Stimulated activated CD4-positive, alpha-beta T cell treated with anti-CD3 and anti-CD28 coated beads, Interleukin-15, amount 100 ng/mL, for 48 hours (primary cell): ENCODE measurements at regions not wholly inside any gene's neighbourhood (a gene's known extent, or its start where the extent isn't known, plus 50 kb on each side); places are given as distances from the start of the nearest gene placed in this dataset.

Experiments used
- DNase-seq, 2 donors: peaks; one replicate each; pipeline ENCODE4 v3.0.0-alpha.2; 2020; ENCODE audit warnings: low read depth in 2 of 2

DNA sequence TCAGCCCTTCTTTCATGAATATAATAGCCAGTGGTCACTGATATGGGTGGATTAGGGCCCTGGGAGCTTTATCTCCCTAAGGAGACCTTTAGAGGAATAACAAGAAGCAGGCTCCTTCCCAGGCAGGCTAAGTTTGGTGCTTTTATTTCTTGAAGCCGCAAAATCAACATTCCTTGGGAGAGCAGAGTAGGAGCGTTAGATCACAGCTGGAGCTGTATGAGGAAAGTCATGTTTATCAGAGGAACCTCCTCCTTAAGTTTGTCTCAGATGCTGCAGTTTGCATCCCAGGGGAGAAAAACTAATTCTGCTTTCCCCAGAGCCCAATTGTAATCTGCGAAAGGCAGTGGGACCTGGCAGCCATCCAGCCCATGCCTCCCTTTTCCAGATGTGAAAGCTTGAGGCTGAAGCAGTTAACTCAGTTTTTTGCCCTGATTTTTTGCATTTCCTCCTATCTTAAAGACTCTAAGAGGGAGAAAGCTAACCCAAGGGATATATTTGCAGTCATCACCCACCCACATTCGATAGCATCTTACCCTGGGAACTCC, 186.0 kb upstream of the FRMPD4 start:
- DNase-seq = no peak

DNA sequence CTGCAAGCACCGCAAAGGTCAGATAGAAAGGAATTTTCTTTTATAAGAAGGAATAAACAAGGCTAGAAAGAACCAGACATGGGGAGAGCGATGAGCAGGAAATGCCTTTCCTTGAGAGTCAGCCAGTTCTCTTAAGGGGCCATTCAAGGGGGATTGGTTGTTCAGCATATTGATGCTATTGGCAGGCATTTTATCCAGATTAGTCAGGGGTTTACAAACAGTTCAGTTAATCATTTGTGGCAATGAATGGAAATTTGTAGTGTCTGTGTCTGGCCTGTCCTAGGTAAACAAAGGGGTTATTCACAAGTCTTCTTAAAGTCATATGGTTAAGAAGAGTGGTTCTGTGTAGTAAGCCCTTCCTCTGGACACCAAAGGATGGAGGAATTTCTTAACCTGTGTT, 184.7 kb upstream of the FRMPD4 start:
- no peak for DNase-seq

DNA sequence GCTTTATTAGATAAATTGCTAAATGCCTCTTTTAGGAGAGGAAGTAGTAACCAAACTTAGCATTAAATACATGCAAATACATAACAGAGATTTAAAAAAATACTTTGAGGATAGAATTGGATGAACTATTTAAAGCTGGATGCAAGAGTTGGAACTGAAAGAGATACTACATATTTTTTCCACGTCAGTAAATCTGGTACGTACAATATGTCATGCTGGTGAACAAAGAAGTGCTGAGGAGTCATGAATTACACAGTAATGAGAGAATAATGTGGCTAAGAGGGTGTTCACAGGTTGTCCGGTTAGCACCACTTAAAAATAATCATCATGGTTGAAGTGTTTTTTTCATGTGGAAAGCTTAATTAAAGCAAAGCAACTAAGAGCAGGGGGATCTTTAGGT, 184.1 kb upstream of the FRMPD4 start:
- DNase-seq = no peak

DNA sequence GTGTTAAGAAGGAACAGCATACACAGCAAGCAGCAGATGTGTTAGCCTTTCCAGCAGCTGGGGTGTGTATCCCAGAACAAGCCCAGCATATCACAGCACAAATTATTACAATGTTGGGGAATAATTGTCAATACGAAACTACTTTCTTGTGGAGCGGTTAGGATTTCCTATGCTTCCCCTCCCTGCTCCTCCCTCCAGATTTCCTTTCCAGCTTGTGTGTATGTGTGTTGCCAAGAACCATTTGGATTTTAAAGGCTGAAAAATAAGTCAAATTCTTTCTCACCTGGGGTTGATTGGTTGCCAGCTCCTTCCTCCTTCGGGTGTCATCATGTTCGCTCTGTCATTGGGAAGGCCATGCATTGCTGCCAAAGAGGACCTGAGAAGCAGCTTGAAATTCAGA, 178.2 kb upstream of the FRMPD4 start:
- no peak for DNase-seq

DNA sequence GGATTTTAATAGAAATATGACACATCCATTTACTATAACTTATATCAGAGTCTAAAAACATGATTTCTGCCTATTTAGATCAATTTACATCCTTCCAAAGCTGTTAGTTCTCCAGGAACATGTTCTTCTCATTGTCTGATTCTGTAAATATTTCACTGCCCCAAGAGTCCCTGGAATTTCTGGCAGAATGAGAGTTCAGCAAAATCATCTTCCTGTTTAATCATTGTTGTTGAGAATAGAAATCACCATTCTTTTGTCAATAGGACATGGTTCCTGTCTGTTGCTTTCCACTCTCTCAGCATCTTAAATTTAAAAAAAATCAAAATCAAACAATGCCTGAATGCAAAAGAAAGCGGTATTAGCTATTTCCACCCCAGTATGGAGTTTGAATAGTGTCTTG, 172.8 kb upstream of the FRMPD4 start:
- no peak for DNase-seq

DNA sequence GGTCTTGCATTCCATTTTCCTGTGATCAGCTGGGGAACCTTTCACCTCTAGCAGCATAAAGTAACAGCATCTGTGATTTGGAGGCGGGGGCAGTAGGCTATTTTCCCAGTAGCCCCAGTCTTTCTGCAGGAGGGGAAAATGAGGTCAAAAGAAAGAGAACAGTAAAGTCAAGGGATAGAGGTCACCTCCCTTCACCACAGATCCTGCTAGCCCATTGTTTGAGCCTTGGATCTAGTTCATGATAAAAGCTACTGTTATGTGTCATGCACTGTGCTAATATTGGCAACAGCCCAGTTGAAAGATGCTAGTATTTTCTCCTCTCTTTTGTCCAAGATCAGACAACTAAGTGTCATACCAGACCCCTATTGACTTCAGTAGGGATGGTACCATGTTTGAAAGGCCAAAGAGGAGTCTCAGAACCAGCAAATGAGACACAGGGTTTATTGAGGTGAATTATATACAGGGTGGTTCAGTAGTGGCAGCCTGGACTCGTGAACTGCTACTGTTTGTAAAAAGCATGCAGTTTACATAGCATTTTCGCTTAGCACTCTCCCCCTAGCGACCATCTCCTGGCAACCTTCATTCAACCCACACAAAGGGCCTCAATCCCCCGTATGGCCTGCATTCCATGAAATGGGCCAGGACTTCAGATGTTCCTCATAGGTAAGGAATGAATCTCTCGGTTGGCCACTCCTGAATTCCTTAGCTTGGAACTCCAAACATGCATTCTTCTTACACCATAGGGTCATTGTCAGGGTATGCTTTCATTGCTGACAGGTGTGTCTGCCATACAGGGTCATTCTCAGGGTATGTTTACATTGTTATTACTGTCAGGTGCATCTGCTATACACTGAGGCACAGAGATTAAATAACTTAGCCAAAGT, 170.0 kb upstream of the FRMPD4 start:
- DNase-seq = no peak

DNA sequence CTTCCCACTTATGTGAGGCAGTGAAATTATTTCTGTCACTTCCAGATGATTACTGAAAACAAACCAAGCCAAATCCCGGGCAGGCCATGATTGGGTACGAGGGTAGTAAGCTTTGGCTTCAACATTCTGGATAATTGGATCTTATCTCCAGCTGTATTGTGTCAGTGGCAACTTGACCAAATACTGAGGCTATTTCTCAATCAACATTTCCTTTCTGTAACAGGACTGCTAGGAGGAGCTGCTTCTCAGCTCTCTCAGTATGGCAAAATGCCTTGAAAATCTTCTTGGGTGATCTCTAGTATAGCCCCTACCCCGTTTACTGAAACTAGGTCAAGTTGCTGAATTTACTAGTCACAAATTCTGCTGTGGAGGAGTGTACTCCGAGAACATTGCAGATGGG, 169.3 kb upstream of the FRMPD4 start:
- no peak for DNase-seq

DNA sequence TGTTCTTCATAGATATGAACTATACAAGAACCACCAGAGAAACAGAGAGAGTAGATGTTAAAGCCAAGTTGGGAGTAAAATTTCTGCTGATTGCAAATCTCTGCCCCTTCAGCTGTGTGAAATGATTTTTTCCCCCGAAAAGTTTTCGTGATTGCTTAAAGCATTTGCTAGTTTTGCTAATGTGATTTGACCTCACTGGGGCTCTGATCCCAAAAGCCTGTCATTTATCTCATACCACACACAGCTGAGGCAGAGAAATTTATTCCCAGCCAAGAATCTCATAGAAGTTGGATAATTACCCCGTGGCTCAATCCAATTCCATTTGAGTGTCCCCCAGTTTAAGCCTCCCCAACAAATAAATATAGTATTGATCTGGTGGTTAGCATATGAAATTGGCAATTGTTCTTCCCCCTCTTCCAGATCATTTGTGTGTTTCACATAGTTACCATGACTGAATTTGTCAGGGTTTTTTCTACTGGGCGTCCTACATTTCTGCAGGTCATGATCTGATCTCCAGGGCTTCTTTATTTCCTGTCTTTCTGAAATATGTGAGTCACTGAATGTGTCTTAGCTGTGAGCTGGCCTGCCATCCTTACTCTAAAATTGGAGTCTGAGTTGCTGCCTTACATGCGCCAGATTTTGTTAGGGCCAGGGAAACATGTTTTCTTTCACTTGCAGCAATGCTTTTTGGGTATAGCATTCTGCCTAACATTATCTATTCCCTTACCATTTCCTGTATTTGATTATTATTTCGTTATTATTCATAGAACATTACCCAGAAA, 167.5 kb upstream of the FRMPD4 start:
- DNase-seq = no peak

DNA sequence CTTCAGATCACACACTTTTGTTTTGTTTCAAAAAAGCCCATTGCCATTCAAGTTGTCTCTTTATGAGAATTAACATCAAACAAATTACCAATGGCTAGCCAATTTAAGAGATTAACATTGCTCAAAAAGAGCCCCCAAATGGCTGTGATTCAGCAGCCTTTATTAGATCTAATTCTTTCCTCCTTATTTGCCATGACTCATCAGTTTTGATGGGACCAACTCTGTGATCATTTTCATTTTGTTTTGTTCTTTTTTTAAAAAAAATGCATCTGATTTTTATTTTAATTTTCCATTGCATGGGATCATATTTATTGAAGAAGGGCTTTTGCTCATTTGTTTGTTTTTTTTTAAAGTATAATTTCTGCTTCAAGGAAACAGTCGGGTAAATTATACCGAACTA, 161.6 kb upstream of the FRMPD4 start:
- no peak for DNase-seq

DNA sequence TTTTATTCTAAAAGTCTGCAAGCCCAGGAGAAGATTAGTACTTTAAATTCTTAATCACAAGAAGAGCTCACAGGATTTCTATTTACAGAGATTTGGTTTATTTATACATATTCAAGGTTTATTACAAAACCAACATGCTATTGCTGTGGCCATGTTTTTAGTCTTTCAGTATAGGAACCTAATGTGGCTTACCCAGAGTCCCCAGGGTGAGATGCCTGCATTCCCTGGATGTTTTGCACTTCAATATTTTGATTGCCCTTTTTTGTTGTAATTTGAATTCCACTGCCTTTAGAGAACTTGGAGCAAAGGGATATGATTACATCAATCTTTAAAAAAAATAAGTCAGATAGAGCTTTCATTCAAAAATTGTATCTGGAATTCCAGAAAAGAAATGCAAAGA, 146.0 kb upstream of the FRMPD4 start:
- DNase-seq = no peak

DNA sequence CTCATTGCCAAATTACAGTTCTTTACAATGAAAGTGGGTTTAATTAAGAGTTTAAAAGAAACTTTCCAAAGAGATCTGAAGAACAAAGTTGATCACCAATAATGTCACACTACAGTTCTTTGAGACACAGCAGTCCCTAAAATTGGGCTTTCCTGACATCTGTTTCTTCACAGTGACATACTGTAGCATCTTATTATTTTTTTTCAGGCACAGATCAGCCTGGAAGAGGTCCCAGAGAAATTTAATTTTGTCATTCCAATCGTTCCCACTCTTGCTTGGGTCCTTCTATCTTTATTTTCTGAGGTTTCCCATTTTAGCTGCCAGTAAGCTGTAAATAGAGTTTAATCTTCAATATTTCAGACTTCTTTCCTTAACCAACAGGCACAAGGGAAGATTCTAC, 143.1 kb upstream of the FRMPD4 start:
- DNase-seq = no peak

DNA sequence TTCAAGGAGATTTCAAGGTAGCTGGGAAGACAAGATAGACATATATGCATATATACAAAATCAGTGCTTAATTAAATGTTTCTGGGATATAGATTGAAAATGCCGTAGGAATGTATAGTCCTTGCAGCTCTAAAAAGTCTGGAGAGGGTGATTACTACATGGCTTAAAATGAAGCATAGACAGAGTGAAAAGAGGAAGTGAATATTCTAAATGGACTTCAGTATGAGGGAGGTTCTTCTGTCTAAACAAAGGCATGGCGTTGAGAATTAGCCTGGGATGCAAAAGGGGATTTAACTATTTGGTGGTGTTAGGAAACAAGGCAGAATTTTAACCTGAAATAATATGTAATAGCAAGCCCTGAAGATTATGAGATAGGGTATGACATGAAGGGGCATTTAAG, 141.5 kb upstream of the FRMPD4 start:
- DNase-seq = no peak

DNA sequence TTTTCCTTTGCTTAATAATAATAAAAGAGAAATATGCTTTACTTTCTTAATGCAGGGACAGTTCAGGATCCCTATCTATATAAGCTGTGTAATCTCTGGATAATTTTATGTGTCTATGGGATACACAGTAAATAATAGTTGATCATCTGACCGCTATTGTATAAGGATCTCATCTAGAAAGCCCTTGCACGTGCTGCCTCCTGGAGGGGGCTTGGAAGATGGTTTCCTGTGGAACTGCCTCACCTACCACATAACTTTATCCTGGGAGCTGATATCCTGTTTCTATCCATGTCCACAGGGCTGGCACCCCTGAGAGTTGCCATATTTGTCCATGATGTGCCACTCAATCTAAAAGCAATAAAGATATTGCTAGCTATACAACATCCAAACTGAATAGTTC, 139.3 kb upstream of the FRMPD4 start:
- no peak for DNase-seq

DNA sequence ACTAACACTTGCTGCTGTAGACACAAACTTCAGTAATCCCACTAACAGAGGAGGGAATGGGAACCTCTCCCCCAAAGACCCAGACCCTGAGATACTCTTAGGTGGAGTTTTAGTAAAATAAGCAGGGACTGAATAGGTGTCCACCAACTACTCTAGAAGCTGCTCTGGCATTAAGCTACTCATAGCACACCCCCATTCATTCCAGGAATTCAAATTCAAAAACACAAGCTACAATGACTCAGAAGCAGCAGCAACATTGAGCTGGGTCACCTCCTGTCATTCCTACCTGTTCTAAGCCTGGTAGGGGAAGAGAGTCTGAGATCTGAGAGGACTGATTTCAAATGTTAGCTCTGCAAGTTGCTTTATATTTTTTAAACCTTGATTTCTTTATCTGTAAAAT, 135.4 kb upstream of the FRMPD4 start:
- DNase-seq = no peak

DNA sequence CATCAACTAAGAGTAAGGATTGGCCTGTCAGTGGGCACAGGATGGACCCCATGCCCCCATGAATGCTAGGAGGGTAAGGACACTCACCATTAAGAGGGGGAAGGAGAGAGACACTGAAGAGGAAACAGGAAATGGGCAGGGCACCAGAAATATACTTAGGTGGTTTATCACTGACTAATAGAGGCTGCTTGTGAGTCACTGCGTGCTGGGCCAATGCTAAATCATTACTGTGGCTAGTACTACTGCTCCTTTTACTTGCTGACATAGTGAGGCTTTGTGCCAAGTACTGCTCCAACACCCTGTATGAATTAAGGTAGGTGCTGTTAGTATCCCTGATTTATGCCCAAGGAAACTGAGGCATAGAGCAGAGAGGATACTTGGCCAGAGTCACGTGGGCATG, 130.4 kb upstream of the FRMPD4 start:
- DNase-seq = no peak

DNA sequence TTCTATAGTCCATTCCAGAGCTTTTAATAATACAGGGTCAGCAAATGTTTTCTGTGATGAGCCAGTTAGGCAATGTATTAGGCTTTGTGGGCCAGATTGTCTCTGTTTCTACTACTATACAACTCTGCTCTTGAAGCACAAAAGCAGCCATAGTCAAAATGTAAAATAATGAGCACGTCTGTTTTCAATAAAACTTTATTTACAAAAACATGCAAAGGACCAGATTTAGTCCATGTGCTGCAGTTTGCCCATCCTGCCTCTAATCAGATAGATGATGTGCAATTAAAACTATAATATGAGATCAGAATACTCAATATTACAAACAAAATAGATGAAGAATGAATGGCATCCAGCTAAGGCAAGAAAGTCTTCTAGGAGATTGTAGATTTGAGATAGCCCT, 127.8 kb upstream of the FRMPD4 start:
- no peak for DNase-seq

DNA sequence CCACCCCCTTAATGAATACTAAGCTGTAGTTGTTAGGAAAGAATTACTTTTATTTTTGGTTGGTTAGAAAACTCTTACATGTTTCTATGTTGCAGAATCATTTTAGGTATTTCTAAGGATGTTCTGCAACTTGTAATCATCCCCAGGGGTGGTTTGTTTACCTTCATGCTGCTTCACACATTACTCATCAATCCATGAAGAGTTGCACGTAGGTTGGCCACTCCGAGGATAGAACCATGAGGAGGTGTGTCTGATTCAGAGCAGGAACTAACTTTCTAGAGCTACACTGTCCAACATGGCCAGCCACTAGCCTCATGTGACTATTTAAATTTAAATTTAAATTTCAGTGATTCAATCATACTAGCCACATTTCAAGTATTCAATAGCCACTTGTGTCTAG, 127.2 kb upstream of the FRMPD4 start:
- no peak for DNase-seq

DNA sequence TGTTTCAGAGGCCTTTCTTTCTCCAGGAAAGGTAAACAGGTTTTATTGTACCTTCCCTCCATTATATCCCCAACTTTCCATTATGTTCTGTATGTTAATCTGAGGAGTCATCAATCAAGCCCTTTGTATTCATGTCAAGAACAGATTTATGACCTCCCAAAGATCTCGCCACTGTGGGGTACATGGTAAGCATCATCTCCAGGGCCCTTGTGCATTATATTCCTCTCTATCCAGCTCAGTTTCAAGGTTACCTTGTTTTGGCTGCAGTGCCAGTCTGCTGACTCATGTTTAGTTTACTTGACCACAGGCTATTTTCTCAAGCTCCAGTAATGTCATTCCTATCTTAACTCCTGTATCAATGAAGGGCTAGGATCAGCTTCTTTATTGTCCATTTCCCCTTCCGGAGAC, 125.1 kb upstream of the FRMPD4 start:
- no peak for DNase-seq

DNA sequence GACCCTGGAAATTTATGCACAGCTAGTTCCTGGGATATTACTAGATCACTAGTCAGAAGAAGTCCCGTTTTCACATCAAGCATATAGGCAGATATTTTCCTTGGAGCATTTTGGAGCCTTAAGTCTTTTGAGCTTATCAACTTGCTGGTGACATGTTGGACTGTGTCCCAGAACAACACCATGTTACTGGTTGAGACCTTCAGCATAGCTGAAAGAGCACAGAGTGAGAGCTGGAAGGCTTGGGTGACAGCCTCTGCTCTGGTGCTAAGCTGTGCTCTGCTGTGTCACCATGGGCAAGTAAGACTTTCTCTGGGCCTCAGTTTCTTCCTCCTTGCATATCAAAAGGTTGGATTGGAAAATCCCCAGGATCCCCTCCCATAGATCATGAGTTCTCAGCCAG, 116.6 kb upstream of the FRMPD4 start:
- DNase-seq = no peak

DNA sequence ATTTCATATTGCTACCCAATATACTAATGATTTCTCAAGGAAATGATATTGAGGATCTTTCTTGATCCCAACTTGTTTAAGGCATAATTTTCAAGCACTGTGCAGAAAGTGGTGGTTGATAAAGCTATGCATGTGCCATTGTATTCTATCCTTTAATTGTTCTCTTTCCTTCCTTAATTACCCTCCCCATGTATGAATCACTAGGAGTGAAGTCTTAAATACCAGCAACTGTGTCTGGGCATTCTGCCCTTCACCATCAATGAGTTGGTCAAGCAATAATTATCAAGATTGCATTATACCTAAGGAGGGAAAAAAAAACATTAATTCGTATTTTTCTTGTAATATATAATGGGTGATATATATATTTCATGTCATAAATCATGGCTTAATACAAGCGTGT, 111.8 kb upstream of the FRMPD4 start:
- no peak for DNase-seq

DNA sequence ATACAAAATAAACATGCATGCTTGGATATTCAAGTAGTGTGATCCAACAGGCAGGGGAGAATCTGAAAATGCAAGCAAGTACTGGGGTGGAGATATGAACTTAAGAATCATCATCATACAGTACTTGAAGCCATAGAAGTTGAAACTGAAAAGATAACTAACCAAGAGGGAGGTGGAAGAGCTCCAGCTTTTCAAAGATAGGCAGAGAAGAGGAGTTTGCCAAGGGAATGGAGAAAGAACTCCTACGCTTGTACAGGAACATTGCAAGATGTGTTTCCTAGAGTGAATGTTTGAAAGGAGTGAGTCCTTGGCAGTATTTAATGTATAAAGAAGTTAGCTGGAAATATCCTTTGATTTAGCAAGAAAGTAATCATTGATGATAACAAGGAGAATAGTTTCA, 106.2 kb upstream of the FRMPD4 start:
- DNase-seq = no peak

DNA sequence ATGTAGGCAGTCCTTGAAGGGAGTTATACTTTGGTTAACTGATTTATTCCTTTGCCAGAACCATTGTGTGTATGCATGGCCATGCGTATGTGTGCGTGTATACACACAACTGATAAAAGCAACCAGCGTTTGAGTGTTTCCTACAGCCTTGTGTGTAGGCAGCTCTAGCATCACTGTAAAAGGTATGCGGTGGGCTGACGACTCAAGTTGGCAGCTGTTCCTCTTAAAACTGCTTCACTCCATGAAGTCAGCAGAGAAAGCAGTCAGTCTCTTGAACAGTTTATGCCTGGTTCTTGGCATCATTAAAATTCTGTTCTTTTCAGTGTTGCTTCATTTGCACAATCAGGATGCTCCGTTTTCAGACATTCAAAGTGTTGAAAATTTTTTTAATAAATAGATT, 103.5 kb upstream of the FRMPD4 start:
- DNase-seq = no peak

DNA sequence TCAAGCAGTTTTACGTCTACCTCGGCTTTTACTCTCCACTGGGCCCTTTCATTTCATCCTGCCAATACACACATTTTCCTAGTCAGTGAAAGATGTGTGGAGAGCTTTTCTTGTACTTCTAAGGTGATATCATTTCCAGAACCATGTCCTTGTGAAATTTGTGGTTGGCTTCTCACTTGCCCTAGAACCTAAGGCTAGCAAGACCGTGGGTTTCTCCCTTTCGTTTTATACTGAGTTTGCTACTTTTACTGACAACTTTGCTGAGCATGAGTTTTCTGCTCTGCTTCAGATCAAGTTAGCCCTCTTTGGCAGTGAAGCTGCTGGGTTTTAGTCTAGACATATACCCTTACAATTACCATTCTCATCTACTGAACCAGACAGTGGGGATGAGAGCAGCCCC, 95.7 kb upstream of the FRMPD4 start:
- no peak for DNase-seq
